Vagina (tissue), 2 donors: ENCODE measurements at regions not wholly inside any gene's neighbourhood (a gene's known extent, or its start where the extent isn't known, plus 50 kb on each side); places are given as distances from the start of the nearest gene placed in this dataset.

Experiments used
- DNase-seq, 2 donors: peaks; one replicate each; pipeline ENCODE4 v3.0.0-alpha.2; 2017; ENCODE audit errors: extremely low spot score in 2 of 2
- H3K27ac ChIP-seq: fragments of 200-600 bp; sonication (generic); one replicate; pipeline ENCODE4 v1.5.1; 2019
- H3K27me3 ChIP-seq: fragments of 200-600 bp; sonication (generic); one replicate; pipeline ENCODE4 v1.5.1; 2019
- H3K36me3 ChIP-seq, 2 donors: fragments of 200-600 bp; sonication (generic); one replicate each; pipeline ENCODE4 v1.5.1; 2017 to 2019
- H3K4me1 ChIP-seq: fragments of 200-600 bp; sonication (generic); one replicate; pipeline ENCODE4 v1.5.1; 2019
- H3K4me3 ChIP-seq, 2 donors: fragments of 200-600 bp; sonication (generic); 1 replicate in 1 of 2; 2 replicates in 1 of 2; pipeline ENCODE4 v1.5.1; 2016 to 2019
- H3K9me3 ChIP-seq: fragments of 200-600 bp; sonication (generic); one replicate; pipeline ENCODE4 v1.5.1; 2019
- POLR2A ChIP-seq, 2 donors: fragments of 450-650 bp; IDR thresholded peaks; one replicate each; pipeline ENCODE4 v1.6.1; 2017; ENCODE audit warnings: antibody characterized with exemption in 2 of 2, mild to moderate bottlenecking in 2 of 2, moderate library complexity in 2 of 2
- POLR2AphosphoS5 ChIP-seq, 2 donors: sonication (generic); formaldehyde crosslinking; IDR thresholded peaks; one replicate each; pipeline ENCODE4 v1.9.0; 2017; ENCODE audit warnings: antibody characterized with exemption in 2 of 2, mild to moderate bottlenecking in 2 of 2, low read depth in 1 of 2; ENCODE audit not compliant: insufficient read depth in 1 of 2
- intact Hi-C: fragments of 100-400 bp; cut with DNase I; formaldehyde crosslinking; loops from one replicate; pipeline ENCODE4 v1.15.1; 2023
- TF ChIP-seq, protein P1 (sequence below), 3 experiments: fragments of 450-650 bp in 2 of 3; fragments of 200-600 bp in 1 of 3; sonication (generic) in 1 of 3; IDR thresholded peaks; one replicate each; pipeline ENCODE4 v1.5.1; 2017 to 2019; ENCODE audit warnings: antibody characterized with exemption in 3 of 3, mild to moderate bottlenecking in 2 of 3, moderate library complexity in 2 of 3

DNA sequence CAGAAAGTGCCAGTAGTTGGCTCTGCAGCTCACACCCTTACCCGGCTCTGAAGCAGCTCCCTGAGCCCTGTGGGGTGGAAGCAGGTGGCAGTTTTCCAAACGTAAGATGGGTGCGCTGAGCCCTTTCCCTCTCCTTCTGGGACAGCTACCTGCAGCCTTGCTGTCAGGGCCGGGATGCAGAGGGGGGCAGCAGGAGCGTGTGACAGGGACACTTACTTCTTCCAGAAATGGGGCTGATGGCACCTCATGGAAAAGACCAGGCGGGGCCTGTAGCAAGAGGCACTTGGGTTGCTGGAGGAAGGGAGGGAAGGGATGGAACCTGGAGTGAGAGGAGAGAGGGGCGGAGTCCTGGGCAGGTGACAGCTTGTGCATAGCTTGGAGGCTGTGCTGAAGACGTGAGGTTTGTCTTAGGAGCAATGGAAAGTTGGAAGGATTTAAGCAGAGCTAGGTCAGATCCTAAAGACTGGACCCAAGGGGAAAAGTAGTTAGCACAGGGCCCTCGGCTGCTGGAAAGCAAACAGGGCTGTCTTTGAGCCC is 216.8 kb upstream of the RPL38 start:
- Histone ChIP-seq H3K4me3 (no peak overlapping the region), H3K9me3 (no peaks in the 10 kb centered on the region), H3K27me3 (no peaks in the 10 kb centered on the region), H3K4me1 (no peaks in the 10 kb centered on the region), H3K36me3 (no peaks in the 10 kb centered on the region), H3K27ac (no peak overlapping the region)
- DNase-seq = no peak
- TF ChIP-seq POLR2A (IDR thresholded peaks at IDR 0.05) = no peak
- TF ChIP-seq, protein P1, sequence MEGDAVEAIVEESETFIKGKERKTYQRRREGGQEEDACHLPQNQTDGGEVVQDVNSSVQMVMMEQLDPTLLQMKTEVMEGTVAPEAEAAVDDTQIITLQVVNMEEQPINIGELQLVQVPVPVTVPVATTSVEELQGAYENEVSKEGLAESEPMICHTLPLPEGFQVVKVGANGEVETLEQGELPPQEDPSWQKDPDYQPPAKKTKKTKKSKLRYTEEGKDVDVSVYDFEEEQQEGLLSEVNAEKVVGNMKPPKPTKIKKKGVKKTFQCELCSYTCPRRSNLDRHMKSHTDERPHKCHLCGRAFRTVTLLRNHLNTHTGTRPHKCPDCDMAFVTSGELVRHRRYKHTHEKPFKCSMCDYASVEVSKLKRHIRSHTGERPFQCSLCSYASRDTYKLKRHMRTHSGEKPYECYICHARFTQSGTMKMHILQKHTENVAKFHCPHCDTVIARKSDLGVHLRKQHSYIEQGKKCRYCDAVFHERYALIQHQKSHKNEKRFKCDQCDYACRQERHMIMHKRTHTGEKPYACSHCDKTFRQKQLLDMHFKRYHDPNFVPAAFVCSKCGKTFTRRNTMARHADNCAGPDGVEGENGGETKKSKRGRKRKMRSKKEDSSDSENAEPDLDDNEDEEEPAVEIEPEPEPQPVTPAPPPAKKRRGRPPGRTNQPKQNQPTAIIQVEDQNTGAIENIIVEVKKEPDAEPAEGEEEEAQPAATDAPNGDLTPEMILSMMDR (IDR thresholded peaks at IDR 0.05) = no peak
- no peak for TF ChIP-seq POLR2AphosphoS5 (IDR thresholded peaks at IDR 0.05; ENCODE audit: insufficient read depth in 1 of 2, low read depth in 1 of 2)
- intact Hi-C loops = no loop called here

DNA sequence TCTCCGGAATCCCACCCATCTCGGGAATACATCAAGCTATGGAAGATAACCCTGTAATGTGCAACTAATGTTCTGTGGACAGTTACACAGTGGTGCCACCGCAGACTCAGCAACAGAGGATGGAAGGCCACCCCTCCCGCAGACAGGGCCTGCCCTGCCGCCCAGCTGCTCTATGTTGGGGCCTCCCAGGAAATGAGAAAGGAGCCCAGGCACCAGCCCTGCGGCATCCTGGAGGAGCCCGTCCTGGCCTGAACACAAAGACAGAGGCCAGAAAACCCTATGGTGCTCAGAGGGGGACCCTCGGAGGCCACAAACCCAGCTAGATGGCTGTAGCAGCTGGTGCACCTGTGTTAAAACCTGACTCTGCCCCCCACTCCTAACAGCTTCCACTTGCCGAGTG is 216.1 kb upstream of the RPL38 start:
- H3K27me3 ChIP-seq = no peaks in the 10 kb centered on the region
- TF ChIP-seq POLR2AphosphoS5 (IDR thresholded peaks at IDR 0.05; ENCODE audit: insufficient read depth in 1 of 2, low read depth in 1 of 2) (no peak), POLR2A (IDR thresholded peaks at IDR 0.05) (no peak)
- TF ChIP-seq, protein P1 (IDR thresholded peaks at IDR 0.05) = no peak

DNA sequence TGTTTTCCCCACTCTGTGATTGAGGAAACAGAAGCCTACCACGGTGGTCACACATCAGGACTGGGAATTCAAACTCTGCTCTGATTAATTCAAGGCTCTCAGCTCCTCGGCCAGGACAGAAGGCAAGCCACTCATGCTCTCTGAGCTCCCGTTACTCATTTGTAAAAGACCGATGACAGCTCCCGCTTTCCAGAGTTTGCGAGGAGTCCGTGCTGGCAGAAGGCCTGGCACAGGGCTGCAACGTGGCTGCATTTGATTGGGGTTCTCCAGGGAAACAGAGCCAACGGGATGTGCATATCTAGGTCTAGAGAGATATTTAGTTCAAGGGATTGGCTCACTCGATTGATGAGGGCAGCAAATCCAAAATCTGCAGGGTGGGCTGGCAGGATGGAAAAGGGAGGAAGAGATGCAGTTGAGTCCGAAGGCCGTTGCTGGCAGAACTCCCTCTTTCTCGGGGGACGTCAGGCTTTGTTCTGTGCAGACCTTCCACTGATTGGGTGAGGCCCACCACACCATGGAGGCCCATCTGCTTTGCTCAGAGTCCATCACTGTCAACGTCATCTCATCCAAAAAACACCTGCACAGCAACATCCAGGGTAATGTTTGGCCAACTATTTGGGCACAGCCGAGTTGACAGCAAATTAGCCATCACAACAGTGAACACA is 215.5 kb upstream of the RPL38 start:
- no peak overlapping the region for H3K27ac ChIP-seq
- TF ChIP-seq POLR2AphosphoS5 (IDR thresholded peaks at IDR 0.05; ENCODE audit: insufficient read depth in 1 of 2, low read depth in 1 of 2) (no peak), POLR2A (IDR thresholded peaks at IDR 0.05) (no peak)
- TF ChIP-seq, protein P1 (IDR thresholded peaks at IDR 0.05) = no peak
- no peak overlapping the region for H3K4me3 ChIP-seq
- H3K4me1 ChIP-seq = no peaks in the 10 kb centered on the region
- intact Hi-C loops = no loop called here
- no peaks in the 10 kb centered on the region for H3K9me3 ChIP-seq
- no peaks in the 10 kb centered on the region for H3K27me3 ChIP-seq
- no peak for DNase-seq
- H3K36me3 ChIP-seq = no peaks in the 10 kb centered on the region

More for the DNA sequence above, 216.1 kb upstream of the RPL38 start:
- intact Hi-C loops = no loop called here
- no peak for DNase-seq
- Histone ChIP-seq H3K36me3 (no peaks in the 10 kb centered on the region), H3K4me3 (no peak overlapping the region), H3K27ac (no peak overlapping the region), H3K4me1 (no peaks in the 10 kb centered on the region), H3K9me3 (no peaks in the 10 kb centered on the region)

DNA sequence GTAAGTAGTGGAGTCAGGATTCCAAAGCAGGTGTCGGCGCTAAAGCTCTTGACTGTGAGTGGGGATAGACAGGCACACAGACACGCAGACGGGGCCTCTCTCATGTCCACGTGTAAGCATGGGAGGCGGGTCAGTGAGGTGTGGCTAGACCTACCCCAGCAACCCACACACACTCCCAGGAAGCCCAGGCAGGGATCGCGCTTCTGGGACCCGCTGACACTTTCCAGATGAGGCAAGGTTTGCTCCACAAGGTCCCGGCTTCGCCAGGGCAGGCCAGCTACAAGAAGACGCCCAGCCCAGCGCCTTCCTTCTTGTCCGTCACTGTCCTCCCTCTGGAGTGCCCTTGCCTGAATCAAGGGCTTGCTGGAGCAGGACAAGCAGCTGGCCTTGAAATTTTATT is 213.8 kb upstream of the RPL38 start:
- no peaks in the 10 kb centered on the region for H3K9me3 ChIP-seq
- H3K27me3 ChIP-seq = no peaks in the 10 kb centered on the region
- DNase-seq = no peak
- no peak overlapping the region for H3K27ac ChIP-seq
- no peak overlapping the region for H3K4me3 ChIP-seq
- H3K36me3 ChIP-seq = no peaks in the 10 kb centered on the region
- intact Hi-C loops = no loop called here
- TF ChIP-seq, protein P1 (IDR thresholded peaks at IDR 0.05) = no peak
- no peak for TF ChIP-seq POLR2A (IDR thresholded peaks at IDR 0.05)
- no peak for TF ChIP-seq POLR2AphosphoS5 (IDR thresholded peaks at IDR 0.05; ENCODE audit: insufficient read depth in 1 of 2, low read depth in 1 of 2)
- no peaks in the 10 kb centered on the region for H3K4me1 ChIP-seq

DNA sequence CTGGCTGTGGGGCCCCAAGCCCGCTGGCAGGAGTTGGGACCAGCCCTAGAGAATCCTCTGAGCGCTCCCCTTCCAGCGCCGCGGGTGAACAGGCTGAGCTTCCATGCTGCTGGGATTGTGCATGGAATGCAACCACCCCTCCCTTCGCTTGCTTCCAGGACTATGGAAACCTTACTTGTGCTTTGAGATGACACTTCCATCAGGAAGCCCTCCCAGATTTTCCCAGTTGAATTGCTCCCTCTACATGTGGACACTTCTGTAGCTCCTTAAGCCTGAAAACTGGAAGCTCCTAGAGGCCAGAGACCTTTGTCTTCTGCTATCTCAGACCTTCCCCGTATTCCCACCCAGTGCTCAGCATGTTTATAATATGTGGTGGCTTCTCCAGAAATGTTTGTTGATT is 213.2 kb upstream of the RPL38 start:
- no peaks in the 10 kb centered on the region for H3K27me3 ChIP-seq
- TF ChIP-seq POLR2AphosphoS5 (IDR thresholded peaks at IDR 0.05; ENCODE audit: insufficient read depth in 1 of 2, low read depth in 1 of 2) (no peak), POLR2A (IDR thresholded peaks at IDR 0.05) (no peak)
- TF ChIP-seq, protein P1 (IDR thresholded peaks at IDR 0.05) = no peak
- intact Hi-C loops = no loop called here

More for the DNA sequence above, 213.2 kb upstream of the RPL38 start:
- no peak for DNase-seq
- H3K27ac ChIP-seq = no peak overlapping the region
- no peaks in the 10 kb centered on the region for H3K36me3 ChIP-seq
- H3K4me1 ChIP-seq = no peaks in the 10 kb centered on the region
- H3K9me3 ChIP-seq = no peaks in the 10 kb centered on the region
- no peak overlapping the region for H3K4me3 ChIP-seq
